NCI-H2029 (cell line): ENCODE measurements at regions not wholly inside any gene's neighbourhood (a gene's known extent, or its start where the extent isn't known, plus 50 kb on each side); places are given as distances from the start of the nearest gene placed in this dataset.
"Not testable (repeated sequence)": the region's sequence is repeated elsewhere in the genome, so short reads cannot be mapped to it uniquely, and the experiment has no call there.

Source experiments
- DNase-seq: peaks from one replicate; lab custom pipeline; 2025; lab: John Stamatoyannopoulos, UW

GRCh38 chr5:127133071-127133470 lies 59.8 kb upstream of the C5orf63 start:
- DNase-seq = no peak

- no peak for DNase-seq
These were observed 63.6 kb upstream of the C5orf63 start for GRCh38 chr5:127136908-127137307.

DNA sequence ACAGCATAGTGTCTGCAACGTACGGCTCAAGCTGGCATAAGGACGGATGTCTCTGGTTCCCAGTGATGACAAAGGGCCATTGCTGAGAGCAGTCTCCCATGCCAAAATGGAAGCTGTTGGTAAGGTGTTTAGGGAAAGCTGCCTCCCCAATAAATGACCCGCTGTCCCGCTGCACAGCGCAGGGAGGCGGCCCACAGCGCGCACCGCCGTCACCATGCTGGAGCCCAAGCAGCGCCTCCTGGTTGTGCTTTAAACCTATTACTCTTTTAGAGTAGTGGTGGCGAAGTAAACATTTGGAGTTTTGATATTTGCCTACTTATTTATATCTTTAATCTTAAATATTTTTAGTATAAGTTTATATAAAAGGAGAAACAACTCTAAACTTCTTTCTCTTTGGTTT lies 70.4 kb upstream of the C5orf63 start:
- DNase-seq = no peak

DNA sequence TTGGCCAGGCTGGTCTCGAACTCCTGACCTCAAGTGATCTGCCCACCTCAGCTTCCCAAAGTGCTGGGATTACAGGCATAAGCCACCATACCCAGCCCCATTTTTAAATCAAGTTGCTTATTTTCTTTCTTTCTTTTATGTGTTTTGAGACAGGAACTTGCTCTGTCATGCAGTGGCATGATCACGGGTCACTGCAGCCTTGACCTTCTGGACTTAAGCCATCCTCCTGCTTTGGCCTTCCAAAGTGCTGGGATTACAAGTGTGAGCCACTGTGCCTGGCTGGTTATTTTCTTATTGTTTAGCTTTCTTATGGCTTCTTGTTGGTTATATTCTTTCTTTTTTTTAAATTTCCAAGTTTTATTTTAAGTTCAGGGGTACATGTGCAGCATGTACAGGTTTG lies 79.7 kb upstream of the C5orf63 start:
- DNase-seq = no peak

- no peak for DNase-seq
These were observed 80.2 kb upstream of the C5orf63 start for GRCh38 chr5:127153521-127153920.

- no peak for DNase-seq
These were observed 90.4 kb upstream of the C5orf63 start for GRCh38 chr5:127163750-127164149.

DNA sequence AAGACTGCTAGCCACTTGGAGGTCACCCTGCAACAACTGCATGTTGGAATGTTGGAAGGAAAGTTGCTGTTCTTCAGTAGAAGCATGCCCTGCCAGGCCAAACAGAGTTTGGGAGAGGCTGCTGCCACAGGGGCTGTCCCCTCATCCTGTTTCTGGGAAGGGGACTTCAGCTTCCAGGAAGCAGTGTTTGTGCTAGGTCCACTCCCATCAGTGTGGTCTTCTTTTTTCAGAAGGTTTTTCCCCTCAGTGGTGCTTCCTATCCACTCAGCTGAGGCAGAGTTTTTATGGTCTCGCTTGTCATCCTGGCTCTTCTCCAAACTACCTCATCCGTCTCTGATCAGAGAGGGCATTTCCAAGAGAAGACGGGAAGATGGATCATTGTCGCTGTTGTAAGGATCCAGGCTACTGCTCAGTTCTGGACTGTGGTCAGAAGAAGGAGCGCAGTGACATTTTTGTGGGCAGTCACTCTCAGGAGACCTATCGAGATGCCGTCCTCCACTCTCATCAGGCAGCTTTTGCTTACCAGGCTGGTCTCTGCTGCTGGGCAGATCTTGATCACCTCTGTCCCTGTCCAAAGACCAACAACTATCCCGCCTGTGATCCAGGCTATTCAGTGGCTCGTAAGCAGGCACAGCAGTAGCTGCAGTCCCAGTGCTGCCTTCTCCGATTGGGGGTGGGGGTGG lies 97.8 kb upstream of the C5orf63 start:
- DNase-seq = no peak

- peak; percentile 3 for DNase-seq
These were observed 103.5 kb upstream of the C5orf63 start for GRCh38 chr5:127176769-127177168.

DNA sequence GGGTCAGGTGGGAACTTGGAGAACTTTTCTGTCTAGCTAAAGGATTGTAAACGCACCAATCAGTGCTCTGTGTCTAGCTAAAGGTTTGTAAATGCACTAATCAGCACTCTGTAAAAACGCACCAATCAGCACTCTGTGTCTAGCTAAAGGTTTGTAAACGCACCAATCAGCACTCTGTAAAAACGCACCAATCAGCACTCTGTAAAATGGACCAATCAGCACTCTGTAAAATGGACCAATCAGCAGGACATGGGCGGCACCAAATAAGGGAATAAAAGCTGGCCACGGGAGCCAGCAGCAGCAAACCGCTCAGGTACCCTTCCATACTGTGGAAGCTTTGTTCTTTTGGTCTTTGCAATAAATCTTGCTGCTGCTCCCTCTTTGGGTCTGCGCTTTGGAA lies 108.0 kb upstream of the MEGF10 start:
- not testable (repeated sequence) for DNase-seq

GRCh38 chr5:127183332-127183731 lies 107.3 kb upstream of the MEGF10 start:
- no peak for DNase-seq

DNA sequence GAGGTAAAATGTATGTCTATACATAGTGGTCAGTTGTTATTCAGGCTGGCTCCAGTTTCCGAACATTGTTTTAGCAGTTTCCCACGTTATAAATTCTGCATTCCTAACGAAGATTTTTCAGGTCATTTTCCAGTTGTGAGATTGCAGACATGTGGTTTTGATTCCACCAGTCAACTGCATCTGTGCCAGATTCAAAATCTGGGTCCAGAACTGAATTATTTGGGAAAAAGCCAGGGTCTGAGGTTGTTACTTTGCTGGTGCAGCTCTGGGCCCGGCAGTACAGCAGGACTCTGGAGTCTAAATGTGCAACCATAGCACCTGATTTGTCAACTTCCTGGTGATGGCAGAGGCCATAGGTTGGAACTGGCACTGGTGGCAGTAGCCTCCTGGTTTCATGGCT lies 105.7 kb upstream of the MEGF10 start:
- no peak for DNase-seq

- no peak for DNase-seq
These were observed 103.9 kb upstream of the MEGF10 start for GRCh38 chr5:127186657-127187056.

DNA sequence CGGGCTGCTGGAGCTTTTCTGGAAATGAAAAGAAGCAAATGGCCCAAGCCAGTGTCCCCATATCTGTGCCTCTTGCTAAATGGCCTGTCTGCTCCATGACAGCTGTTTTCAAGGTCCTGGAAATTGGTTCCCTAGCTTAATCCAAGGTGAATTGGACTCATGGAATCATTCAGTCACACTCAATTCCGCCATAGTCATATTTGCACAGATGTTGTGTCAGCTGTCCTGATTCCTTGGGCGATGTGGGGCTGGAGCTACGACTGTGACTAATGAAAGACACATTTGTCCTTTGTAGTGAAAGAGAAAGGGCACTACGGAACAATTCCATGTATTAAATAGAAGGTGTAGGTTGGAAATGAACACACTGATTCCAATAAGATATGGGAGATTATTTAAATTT lies 102.9 kb upstream of the MEGF10 start:
- no peak for DNase-seq

- DNase-seq = no peak
These were observed 98.4 kb upstream of the MEGF10 start for GRCh38 chr5:127192150-127192549.

GRCh38 chr5:127192836-127193338 lies 97.7 kb upstream of the MEGF10 start:
- no peak for DNase-seq

- no peak for DNase-seq
These were observed 94.6 kb upstream of the MEGF10 start for GRCh38 chr5:127196042-127196441.

DNA sequence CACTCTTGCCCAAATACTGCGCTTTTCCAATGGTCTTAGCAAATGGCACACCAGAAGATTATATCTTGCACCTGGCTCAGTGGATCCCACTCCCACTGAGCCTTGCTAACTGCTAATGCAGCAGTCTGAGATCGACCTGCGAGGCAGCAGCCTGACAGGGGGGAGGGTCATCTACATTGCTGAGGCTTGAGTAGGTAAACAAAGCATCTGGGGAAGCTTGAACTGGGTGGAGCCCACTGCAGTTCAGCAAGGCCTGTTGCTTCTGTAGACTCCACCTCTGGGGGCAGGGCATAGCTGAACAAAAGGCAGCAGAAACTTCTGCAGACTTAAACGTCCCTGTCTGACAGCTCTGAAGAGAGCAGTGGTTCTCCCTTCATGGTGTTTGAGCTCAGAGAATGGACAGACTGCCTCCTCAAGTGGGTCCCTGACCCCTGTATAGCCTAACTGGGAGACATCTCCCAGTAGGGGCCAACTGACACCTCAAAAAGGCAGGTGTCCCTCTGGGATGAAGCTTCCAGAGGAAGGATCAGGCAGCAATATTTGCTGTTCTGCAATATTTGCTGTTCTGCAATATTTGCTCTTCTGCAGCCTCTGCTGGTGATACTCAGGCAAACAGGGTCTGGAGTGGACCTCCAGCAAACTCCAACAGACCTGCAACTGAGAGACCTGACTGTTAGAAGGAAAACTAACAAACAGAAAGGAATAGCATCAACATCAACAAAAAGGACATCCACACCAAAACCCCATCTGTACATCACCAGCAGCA lies 93.0 kb upstream of the MEGF10 start:
- not testable (repeated sequence) for DNase-seq

GRCh38 chr5:127202738-127203137 lies 87.9 kb upstream of the MEGF10 start:
- not testable (repeated sequence) for DNase-seq

DNA sequence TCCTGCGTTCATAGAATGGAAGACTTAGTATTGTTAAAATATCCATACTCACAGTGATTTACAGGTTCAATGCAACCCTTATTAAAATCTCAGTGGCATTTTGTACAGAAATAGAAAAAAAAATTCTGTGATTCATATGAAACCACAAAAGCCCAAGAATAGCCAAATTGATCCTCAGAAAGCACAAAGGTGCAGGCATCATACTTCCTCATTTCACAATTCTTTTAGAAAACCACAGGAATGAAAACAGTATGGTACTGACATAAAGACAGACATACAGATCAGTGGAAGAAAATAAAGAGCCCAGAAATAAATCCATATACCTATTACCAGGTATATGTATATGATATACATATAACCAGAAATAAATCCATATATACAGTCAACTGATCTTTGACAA lies 86.8 kb upstream of the MEGF10 start:
- DNase-seq = no peak

DNA sequence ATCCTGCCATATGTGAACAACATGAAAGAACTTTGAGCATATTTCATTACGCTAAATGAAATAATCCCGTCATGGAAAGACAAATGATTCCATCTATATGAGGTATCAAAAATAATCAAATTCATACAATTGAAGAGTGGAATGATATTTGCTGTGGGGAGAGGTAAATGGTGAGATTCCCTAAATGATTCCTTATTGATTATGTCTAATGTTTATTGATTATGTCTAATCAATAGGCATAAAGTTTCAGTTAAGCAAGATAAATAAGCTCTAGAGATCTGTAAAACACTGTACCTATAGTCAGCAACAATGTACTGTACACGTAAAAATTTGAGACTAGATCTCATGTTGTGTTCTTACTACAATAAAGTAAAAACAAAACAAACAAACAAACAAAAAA lies 85.4 kb upstream of the MEGF10 start:
- DNase-seq = no peak

DNA sequence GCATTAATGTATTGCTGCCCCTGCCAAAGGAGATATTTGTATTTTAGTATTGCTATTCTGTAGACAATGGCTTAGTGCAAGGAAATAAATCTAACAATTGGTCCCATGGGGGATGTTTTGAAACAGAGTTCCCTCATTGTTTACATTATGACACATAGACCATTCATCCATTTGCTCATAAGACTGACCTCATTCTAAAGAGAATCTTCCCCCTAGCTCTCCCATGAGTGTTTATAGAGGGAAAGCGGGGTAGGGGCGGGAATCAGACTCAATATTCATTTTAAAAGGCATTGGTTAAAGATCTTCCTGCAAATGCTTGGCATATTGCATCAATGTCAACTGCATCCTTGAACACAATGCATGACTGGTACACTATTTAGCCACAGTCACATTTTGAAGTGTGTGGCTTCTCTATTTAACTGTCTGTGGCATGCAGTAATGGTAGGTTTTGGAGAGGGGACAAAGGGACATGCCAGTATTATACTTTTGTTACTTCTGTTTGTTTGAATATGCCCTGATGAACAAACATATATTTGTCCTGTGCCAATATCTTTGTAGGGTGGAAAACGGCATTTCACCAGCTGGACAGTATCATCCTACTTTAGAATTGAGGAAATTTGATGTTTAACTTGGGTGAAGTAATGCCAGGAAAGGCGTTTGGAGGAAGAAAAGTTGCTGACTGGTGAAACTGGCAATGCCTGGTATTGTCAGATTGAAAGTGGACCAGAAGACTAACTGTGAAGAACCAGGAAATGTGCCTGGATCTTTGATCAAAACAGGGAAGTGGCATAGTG lies 84.1 kb upstream of the MEGF10 start:
- peak; percentile 83 for DNase-seq

DNA sequence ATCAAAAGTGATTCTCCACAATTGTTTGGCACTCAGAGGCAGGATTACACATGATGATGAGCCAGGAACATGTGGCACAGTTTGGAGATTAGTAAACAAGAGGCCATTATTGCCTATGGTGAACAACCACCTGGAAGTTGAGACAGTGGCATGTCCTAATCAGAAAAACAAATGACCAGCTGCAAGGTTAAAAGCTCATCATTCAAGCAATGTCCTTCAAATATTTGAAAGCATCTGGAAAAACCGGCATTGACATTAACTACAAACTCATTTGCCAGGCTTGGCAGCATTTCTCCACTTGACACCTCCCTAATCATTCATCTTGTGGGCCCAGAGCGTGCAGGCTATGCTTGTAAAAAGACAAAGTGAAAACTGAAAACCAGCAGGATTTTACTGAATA lies 80.6 kb upstream of the MEGF10 start:
- peak; percentile 42 for DNase-seq

- no peak for DNase-seq
These were observed 77.4 kb upstream of the MEGF10 start for GRCh38 chr5:127213231-127213630.
